B cell (primary cell): ENCODE measurements at regions not wholly inside any gene's neighbourhood (a gene's known extent, or its start where the extent isn't known, plus 50 kb on each side); places are given as distances from the start of the nearest gene placed in this dataset.

Experiments
- ATAC-seq: fragments of 200-7000 bp; cut with Tn5 transposase; one replicate; pipeline ENCODE4 v1.10.0; 2021; ENCODE audit warnings: low read depth, mild to moderate bottlenecking, moderate number of reproducible peaks, moderate library complexity
- CTCF ChIA-PET: fragments of 350-600 bp; sonication (Branson Sonifier 250); formaldehyde crosslinking; loops from one replicate; lab custom pipeline; 2021; ENCODE audit warnings: antibody characterized with exemption, inconsistent platforms; lab: Charles Lee
- POLR2A ChIA-PET: fragments of 350-600 bp; sonication (Branson Sonifier 250); formaldehyde crosslinking; loops from one replicate; lab custom pipeline; 2021; ENCODE audit warnings: antibody characterized with exemption; lab: Charles Lee
- DNase-seq: peaks from one replicate; pipeline ENCODE4 v3.0.0; 2013
- H2AFZ ChIP-seq: 2 replicates; pipeline ENCODE4 v1.6.1; 2012; ENCODE audit warnings: mild to moderate bottlenecking, low read depth, low read length; ENCODE audit not compliant: insufficient read depth, poor library complexity, severe bottlenecking
- H3K27ac ChIP-seq, 2 donors: 1 replicate in 1 of 2; 2 replicates in 1 of 2; pipeline ENCODE4 v1.5.1; 2012 to 2013; ENCODE audit warnings: low read length in 2 of 2, mild to moderate bottlenecking in 2 of 2, moderate library complexity in 1 of 2
- H3K27me3 ChIP-seq, 4 experiments: fragments of 200-600 bp in 1 of 4; sonication (generic) in 1 of 4; replicated peaks in 1 of 4; 1 replicate in 2 of 4; 2 replicates in 2 of 4; pipeline versions ENCODE4 v1.6.1 to v1.7.0; 2013 to 2016; ENCODE audit warnings: low read length in 3 of 4, mild to moderate bottlenecking in 2 of 4, mixed read lengths in 1 of 4, moderate library complexity in 1 of 4; ENCODE audit not compliant: insufficient read depth in 4 of 4, control insufficient read depth in 3 of 4; ENCODE audit errors: control extremely low read depth in 1 of 4
- H3K36me3 ChIP-seq, 2 experiments: replicated peaks in 1 of 2; 1 replicate in 1 of 2; 2 replicates in 1 of 2; pipeline versions ENCODE4 v1.6.1 to v1.7.1; 2013; ENCODE audit warnings: low read length in 1 of 2; ENCODE audit not compliant: insufficient read depth in 2 of 2, control insufficient read depth in 1 of 2; ENCODE audit errors: control extremely low read depth in 1 of 2, extremely low read depth in 1 of 2
- H3K4me1 ChIP-seq, 2 donors: fragments of 200-600 bp in 1 of 2; sonication (generic) in 1 of 2; 1 replicate in 1 of 2; 2 replicates in 1 of 2; pipeline versions ENCODE4 v1.5.1 to v1.6.1; 2013 to 2017; ENCODE audit warnings: low read length in 2 of 2; ENCODE audit not compliant: control insufficient read depth in 2 of 2, insufficient read depth in 2 of 2
- H3K4me2 ChIP-seq: replicated peaks from 2 replicates; pipeline ENCODE3; 2012; ENCODE audit warnings: mild to moderate bottlenecking, low read depth, low read length; ENCODE audit not compliant: poor library complexity, severe bottlenecking
- H3K4me3 ChIP-seq, 5 experiments: fragments of 200-600 bp in 1 of 5; sonication (generic) in 1 of 5; 1 replicate in 3 of 5; 2 replicates in 2 of 5; pipeline versions ENCODE4 v1.5.1 to v1.7.0; 2011 to 2016; ENCODE audit warnings: low read length in 4 of 5, mild to moderate bottlenecking in 4 of 5, low read depth in 2 of 5, control low read depth in 1 of 5, moderate library complexity in 1 of 5; ENCODE audit not compliant: insufficient read depth in 1 of 5; ENCODE audit errors: control extremely low read depth in 1 of 5, extremely low read depth in 1 of 5
- H3K79me2 ChIP-seq: fragments of 200-600 bp; sonication (generic); one replicate; pipeline ENCODE4 v1.6.0; 2016; ENCODE audit warnings: low read length; ENCODE audit not compliant: control insufficient read depth, insufficient read depth
- H3K9ac ChIP-seq: fragments of 200-600 bp; sonication (generic); 2 replicates; pipeline ENCODE4 v1.6.1; 2017; ENCODE audit warnings: mild to moderate bottlenecking, low read length, moderate library complexity
- H3K9me3 ChIP-seq, 3 donors: one replicate each; pipeline versions ENCODE4 v1.6.1 to v1.7.1; 2013; ENCODE audit warnings: low read length in 2 of 3; ENCODE audit not compliant: control insufficient read depth in 2 of 3, insufficient read depth in 1 of 3; ENCODE audit errors: control extremely low read depth in 1 of 3
- H4K20me1 ChIP-seq: 2 replicates; pipeline ENCODE4 v1.6.0; 2012; ENCODE audit warnings: mild to moderate bottlenecking, low read length; ENCODE audit not compliant: insufficient read depth, control insufficient read depth, poor library complexity, severe bottlenecking
- H3K27ac Mint-ChIP-seq: one replicate; pipeline ENCODE4 v1.8.0; 2021; ENCODE audit warnings: mixed read lengths
- H3K27me3 Mint-ChIP-seq: one replicate; pipeline ENCODE4 v1.8.0; 2021; ENCODE audit warnings: mixed read lengths
- H3K4me1 Mint-ChIP-seq: one replicate; pipeline ENCODE4 v1.8.0; 2021; ENCODE audit warnings: mixed read lengths
- H3K4me3 Mint-ChIP-seq: one replicate; pipeline ENCODE4 v1.8.0; 2021; ENCODE audit warnings: mixed read lengths
- H3K9me3 Mint-ChIP-seq: one replicate; pipeline ENCODE4 v1.8.0; 2022; ENCODE audit warnings: mixed read lengths; ENCODE audit not compliant: insufficient read depth
- CTCF ChIP-seq: fragments of 200-600 bp; IDR thresholded peaks from one replicate; pipeline ENCODE4 v1.8.0; 2022; ENCODE audit warnings: antibody characterized with exemption, mild to moderate bottlenecking
- EZH2 ChIP-seq: IDR thresholded peaks from 2 replicates; pipeline ENCODE4 v1.6.1; 2012; ENCODE audit warnings: borderline replicate concordance, low read depth, mild to moderate bottlenecking, moderate library complexity, low read length; ENCODE audit not compliant: insufficient read depth, poor library complexity, severe bottlenecking
- WGBS: methylation state at CpG from one replicate; pipeline ENCODE4 v1.1.5; 2013; ENCODE audit warnings: missing lambda C conversion rate; ENCODE audit not compliant: insufficient coverage; 5-methylcytosine and 5-hydroxymethylcytosine counted together
- intact Hi-C: fragments of 100-400 bp; cut with micrococcal nuclease; formaldehyde crosslinking; loops from one replicate; pipeline ENCODE4 v1.10.0; 2022

- ChIA-PET POLR2A (no interaction called here), CTCF (no interaction called here)
- ATAC-seq (no peak), DNase-seq (no peak)
- no peak overlapping the region for H3K27ac ChIP-seq
- no peak overlapping the region for H3K4me2 ChIP-seq
- no peak overlapping the region for H3K4me3 ChIP-seq
- Mint-ChIP-seq H3K4me1 (no peaks in the 10 kb centered on the region), H3K27ac (no peak overlapping the region), H3K27me3 (no peaks in the 10 kb centered on the region), H3K4me3 (no peak overlapping the region), H3K9me3 (no peaks in the 10 kb centered on the region)
- no CpG with 5 or more reads among the region's 1 CpG for WGBS
- H3K36me3 ChIP-seq, result no peaks in the 10 kb centered on the region
- H3K9me3 ChIP-seq, result no peaks in the 10 kb centered on the region
- no peak overlapping the region for H2AFZ ChIP-seq
- H3K4me1 ChIP-seq, result no peaks in the 10 kb centered on the region
- no peak overlapping the region for H3K9ac ChIP-seq
- TF ChIP-seq EZH2, result no peak
- TF ChIP-seq CTCF, result no peak
- no peaks in the 10 kb centered on the region for H4K20me1 ChIP-seq
- intact Hi-C loops, result no loop called here
- H3K27me3 ChIP-seq, result no peaks in the 10 kb centered on the region
- no peaks in the 10 kb centered on the region for H3K79me2 ChIP-seq
These were observed 63.2 kb upstream of the TCF4 start for GRCh38 chr18:55651236-55651635.

- H2AFZ ChIP-seq, result no peak overlapping the region
- TF ChIP-seq CTCF (no peak), EZH2 (no peak)
- H3K27ac ChIP-seq, result no peak overlapping the region
- H3K4me3 Mint-ChIP-seq, result no peak overlapping the region
- H3K4me3 ChIP-seq, result no peak overlapping the region
- no peaks in the 10 kb centered on the region for H3K27me3 ChIP-seq
- no peaks in the 10 kb centered on the region for H3K9me3 ChIP-seq
- ChIA-PET POLR2A (no interaction called here), CTCF (no interaction called here)
- H3K36me3 ChIP-seq, result no peaks in the 10 kb centered on the region
- no peaks in the 10 kb centered on the region for H4K20me1 ChIP-seq
- intact Hi-C loops, result no loop called here
- no peak overlapping the region for H3K27ac Mint-ChIP-seq
- H3K9me3 Mint-ChIP-seq, result no peaks in the 10 kb centered on the region
- no peaks in the 10 kb centered on the region for H3K4me1 ChIP-seq
- DNase-seq (no peak), ATAC-seq (no peak)
- no peaks in the 10 kb centered on the region for H3K79me2 ChIP-seq
- H3K4me2 ChIP-seq, result no peak overlapping the region
- no CpG with 5 or more reads among the region's 4 CpGs for WGBS
- H3K27me3 Mint-ChIP-seq, result no peaks in the 10 kb centered on the region
- H3K4me1 Mint-ChIP-seq, result no peaks in the 10 kb centered on the region
- no peak overlapping the region for H3K9ac ChIP-seq
These were observed 62.4 kb upstream of the TCF4 start for GRCh38 chr18:55650363-55650870.
